Loucy (cell line): ENCODE measurements at regions not wholly inside any gene's neighbourhood (a gene's known extent, or its start where the extent isn't known, plus 50 kb on each side); places are given as distances from the start of the nearest gene placed in this dataset.

Experiments used
- H2AFZ ChIP-seq: fragments of 200-600 bp; sonication (generic); 2 replicates; pipeline ENCODE4 v1.6.0; 2016; ENCODE audit warnings: antibody characterized with exemption, mild to moderate bottlenecking, low read length, moderate library complexity
- H3F3A ChIP-seq: fragments of 200-600 bp; 2 replicates; pipeline ENCODE4 v1.6.0; 2016; ENCODE audit warnings: antibody characterized with exemption, low read depth, mild to moderate bottlenecking
- H3K27me3 ChIP-seq: fragments of 200-600 bp; sonication (generic); 2 replicates; pipeline ENCODE4 v1.6.1; 2014; ENCODE audit warnings: low read length, mild to moderate bottlenecking; ENCODE audit not compliant: insufficient read depth, poor library complexity, severe bottlenecking
- H3K36me3 ChIP-seq: fragments of 200-600 bp; sonication (generic); 2 replicates; pipeline ENCODE4 v1.6.1; 2016; ENCODE audit warnings: low read length; ENCODE audit not compliant: insufficient read depth
- H3K4me1 ChIP-seq: fragments of 200-600 bp; sonication (generic); 2 replicates; pipeline ENCODE4 v1.5.1; 2014; ENCODE audit warnings: low read length, mild to moderate bottlenecking; ENCODE audit not compliant: insufficient read depth, poor library complexity, severe bottlenecking
- H3K4me2 ChIP-seq: fragments of 200-600 bp; sonication (generic); 2 replicates; pipeline ENCODE4 v1.6.0; 2014; ENCODE audit warnings: antibody characterized with exemption, low read length, low read depth, mild to moderate bottlenecking; ENCODE audit not compliant: poor library complexity, severe bottlenecking
- H3K4me3 ChIP-seq: fragments of 200-600 bp; sonication (generic); 2 replicates; pipeline ENCODE4 v1.5.1; 2014; ENCODE audit warnings: low read length, mild to moderate bottlenecking, mixed read lengths; ENCODE audit not compliant: poor library complexity, severe bottlenecking
- H3K79me2 ChIP-seq: fragments of 200-600 bp; sonication (generic); 2 replicates; pipeline ENCODE4 v1.6.1; 2014; ENCODE audit warnings: low read length; ENCODE audit not compliant: insufficient read depth
- H3K9ac ChIP-seq: fragments of 200-600 bp; sonication (generic); 2 replicates; pipeline ENCODE4 v1.6.0; 2014; ENCODE audit warnings: mild to moderate bottlenecking, low read depth, low read length, moderate library complexity; ENCODE audit not compliant: poor library complexity, severe bottlenecking
- H3K9me2 ChIP-seq: fragments of 200-600 bp; sonication (generic); replicated peaks from 2 replicates; pipeline ENCODE4 v1.6.1; 2016; ENCODE audit warnings: low read depth, low read length, mixed read lengths
- H3K9me3 ChIP-seq: fragments of 200-600 bp; sonication (generic); 2 replicates; pipeline ENCODE4 v1.6.1; 2014; ENCODE audit warnings: mild to moderate bottlenecking, antibody characterized with exemption, low read length, low read depth; ENCODE audit not compliant: insufficient read depth
- H4K20me1 ChIP-seq: fragments of 200-600 bp; sonication (generic); 2 replicates; pipeline ENCODE4 v1.6.0; 2014; ENCODE audit warnings: antibody characterized with exemption, low read length, mild to moderate bottlenecking; ENCODE audit not compliant: insufficient read depth, poor library complexity, severe bottlenecking
- EZH2phosphoT487 ChIP-seq: fragments of 200-600 bp; IDR thresholded peaks from 2 replicates; pipeline ENCODE4 v1.6.1; 2018; ENCODE audit warnings: antibody characterized with exemption, mild to moderate bottlenecking, moderate library complexity, borderline replicate concordance
- TF ChIP-seq, protein P1 (sequence below): fragments of 200-600 bp; sonication (generic); conservative IDR thresholded peaks from 2 replicates; pipeline ENCODE4 v1.5.1; 2014; ENCODE audit warnings: mild to moderate bottlenecking, antibody characterized with exemption, low read length

DNA sequence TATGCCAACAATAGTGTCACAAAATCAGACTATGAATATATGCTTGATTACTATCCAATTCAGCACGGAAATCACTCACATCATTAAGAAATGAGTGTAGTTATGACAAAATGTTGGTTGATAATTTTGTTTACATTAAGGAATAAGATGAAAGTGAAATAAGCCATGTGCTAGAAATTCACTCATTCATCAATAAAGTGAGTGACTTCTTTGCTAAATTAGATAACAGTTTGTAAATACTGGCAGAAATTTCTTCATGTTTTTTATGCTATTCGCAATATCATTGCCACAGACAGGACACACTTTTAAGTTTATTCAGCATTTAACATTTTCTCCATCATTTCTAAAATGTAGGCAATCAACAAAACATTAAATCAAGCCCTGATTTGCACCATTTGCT lies 147.5 kb upstream of the FSCB start:
- H3K27me3 ChIP-seq, result no peaks in the 10 kb centered on the region
- H3K4me1 ChIP-seq, result no peaks in the 10 kb centered on the region
- H3K79me2 ChIP-seq, result no peaks in the 10 kb centered on the region
- H3K4me2 ChIP-seq, result no peak overlapping the region
- no peaks in the 10 kb centered on the region for H3K9me3 ChIP-seq
- TF ChIP-seq, protein P1, sequence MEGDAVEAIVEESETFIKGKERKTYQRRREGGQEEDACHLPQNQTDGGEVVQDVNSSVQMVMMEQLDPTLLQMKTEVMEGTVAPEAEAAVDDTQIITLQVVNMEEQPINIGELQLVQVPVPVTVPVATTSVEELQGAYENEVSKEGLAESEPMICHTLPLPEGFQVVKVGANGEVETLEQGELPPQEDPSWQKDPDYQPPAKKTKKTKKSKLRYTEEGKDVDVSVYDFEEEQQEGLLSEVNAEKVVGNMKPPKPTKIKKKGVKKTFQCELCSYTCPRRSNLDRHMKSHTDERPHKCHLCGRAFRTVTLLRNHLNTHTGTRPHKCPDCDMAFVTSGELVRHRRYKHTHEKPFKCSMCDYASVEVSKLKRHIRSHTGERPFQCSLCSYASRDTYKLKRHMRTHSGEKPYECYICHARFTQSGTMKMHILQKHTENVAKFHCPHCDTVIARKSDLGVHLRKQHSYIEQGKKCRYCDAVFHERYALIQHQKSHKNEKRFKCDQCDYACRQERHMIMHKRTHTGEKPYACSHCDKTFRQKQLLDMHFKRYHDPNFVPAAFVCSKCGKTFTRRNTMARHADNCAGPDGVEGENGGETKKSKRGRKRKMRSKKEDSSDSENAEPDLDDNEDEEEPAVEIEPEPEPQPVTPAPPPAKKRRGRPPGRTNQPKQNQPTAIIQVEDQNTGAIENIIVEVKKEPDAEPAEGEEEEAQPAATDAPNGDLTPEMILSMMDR, result no peak
- TF ChIP-seq EZH2phosphoT487, result no peak
- no peaks in the 10 kb centered on the region for H3K9me2 ChIP-seq
- H2AFZ ChIP-seq, result no peak overlapping the region
- no peaks in the 10 kb centered on the region for H3K36me3 ChIP-seq
- no peak overlapping the region for H3K9ac ChIP-seq
- no peak overlapping the region for H3K4me3 ChIP-seq
- no peaks in the 10 kb centered on the region for H3F3A ChIP-seq
- no peaks in the 10 kb centered on the region for H4K20me1 ChIP-seq

- Histone ChIP-seq H3K79me2 (no peaks in the 10 kb centered on the region), H4K20me1 (no peaks in the 10 kb centered on the region), H3K27me3 (no peaks in the 10 kb centered on the region), H3K9ac (no peak overlapping the region), H3K4me2 (no peak overlapping the region), H3K9me2 (no peaks in the 10 kb centered on the region), H3K4me1 (no peaks in the 10 kb centered on the region), H2AFZ (no peak overlapping the region), H3F3A (no peaks in the 10 kb centered on the region), H3K4me3 (no peak overlapping the region), H3K9me3 (no peaks in the 10 kb centered on the region), H3K36me3 (no peaks in the 10 kb centered on the region)
- TF ChIP-seq, protein P1, result no peak
- no peak for TF ChIP-seq EZH2phosphoT487
Measured at GRCh38 chr14:44653641-44654040, 146.6 kb upstream of the FSCB start.

DNA sequence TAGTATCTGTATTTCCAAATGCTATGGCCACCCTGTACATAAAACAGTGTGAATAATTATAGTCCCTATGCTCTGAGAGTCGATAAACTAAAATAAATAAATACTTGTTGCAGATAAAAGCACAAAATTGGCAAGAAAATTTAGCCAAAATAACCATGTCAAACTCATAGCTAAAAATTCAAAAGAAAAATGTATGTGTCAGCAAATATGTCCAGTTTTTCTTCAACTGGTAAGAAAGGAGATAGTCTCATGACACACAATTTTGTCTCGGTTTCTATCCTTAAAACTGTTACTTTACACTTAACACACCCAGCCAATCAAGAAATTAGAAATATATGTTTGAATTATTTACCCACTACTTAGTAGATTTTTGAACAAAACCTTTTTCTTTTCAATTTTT lies 145.6 kb upstream of the FSCB start:
- Histone ChIP-seq H2AFZ (no peak overlapping the region), H3F3A (no peaks in the 10 kb centered on the region), H3K4me2 (no peak overlapping the region), H3K9ac (no peak overlapping the region), H4K20me1 (no peaks in the 10 kb centered on the region), H3K4me3 (no peak overlapping the region), H3K9me3 (no peaks in the 10 kb centered on the region), H3K4me1 (no peaks in the 10 kb centered on the region), H3K36me3 (no peaks in the 10 kb centered on the region), H3K79me2 (no peaks in the 10 kb centered on the region), H3K27me3 (no peaks in the 10 kb centered on the region), H3K9me2 (no peaks in the 10 kb centered on the region)
- no peak for TF ChIP-seq EZH2phosphoT487
- TF ChIP-seq, protein P1, result no peak
